Smooth muscle cell (in vitro differentiated cells): ENCODE measurements at regions not wholly inside any gene's neighbourhood (a gene's known extent, or its start where the extent isn't known, plus 50 kb on each side); places are given as distances from the start of the nearest gene placed in this dataset.

ENCODE experiments used
- DNase-seq: peaks from one replicate; lab custom pipeline; 2025; ENCODE audit not compliant: unreplicated experiment; lab: John Stamatoyannopoulos, UW
- H2AFZ ChIP-seq: fragments of 200-600 bp; sonication (generic); 2 replicates; pipeline ENCODE4 v1.6.0; 2016; ENCODE audit warnings: antibody characterized with exemption, low read depth, mild to moderate bottlenecking
- H3F3A ChIP-seq: fragments of 200-600 bp; sonication (generic); 2 replicates; pipeline ENCODE4 v1.6.0; 2017; ENCODE audit warnings: antibody characterized with exemption, low read depth
- H3K27ac ChIP-seq: fragments of 200-600 bp; sonication (generic); 2 replicates; pipeline ENCODE4 v1.5.1; 2016; ENCODE audit warnings: low read depth, mild to moderate bottlenecking
- H3K27me3 ChIP-seq: fragments of 200-600 bp; sonication (generic); 2 replicates; pipeline ENCODE4 v1.6.1; 2016; ENCODE audit warnings: low read depth, mild to moderate bottlenecking
- H3K36me3 ChIP-seq: fragments of 200-600 bp; sonication (generic); 2 replicates; pipeline ENCODE4 v1.5.1; 2016; ENCODE audit warnings: low read depth
- H3K4me1 ChIP-seq: fragments of 200-600 bp; sonication (generic); 2 replicates; pipeline ENCODE4 v1.5.1; 2016; ENCODE audit warnings: low read depth
- H3K4me2 ChIP-seq: fragments of 200-600 bp; sonication (generic); 2 replicates; pipeline ENCODE4 v1.6.0; 2016; ENCODE audit warnings: mild to moderate bottlenecking
- H3K4me3 ChIP-seq: fragments of 200-600 bp; sonication (generic); 2 replicates; pipeline ENCODE4 v1.5.1; 2016; ENCODE audit warnings: mild to moderate bottlenecking
- H3K79me2 ChIP-seq: fragments of 200-600 bp; sonication (generic); 2 replicates; pipeline ENCODE4 v1.6.0; 2016; ENCODE audit warnings: low read depth, mild to moderate bottlenecking
- H3K9ac ChIP-seq: fragments of 200-600 bp; sonication (generic); 2 replicates; pipeline ENCODE4 v1.6.0; 2016; ENCODE audit warnings: low read depth
- H3K9me3 ChIP-seq: fragments of 200-600 bp; sonication (generic); replicated peaks from 2 replicates; pipeline ENCODE4 v1.5.1; 2016; ENCODE audit warnings: low read depth
- H4K20me1 ChIP-seq: fragments of 200-600 bp; sonication (generic); 2 replicates; pipeline ENCODE4 v1.6.0; 2016; ENCODE audit warnings: low read depth
- CTCF ChIP-seq: fragments of 200-600 bp; sonication (generic); IDR thresholded peaks from 2 replicates; pipeline ENCODE4 v1.5.1; 2017; ENCODE audit warnings: borderline replicate concordance, mild to moderate bottlenecking, antibody characterized with exemption; ENCODE audit not compliant: insufficient read depth, poor library complexity, severe bottlenecking
- WGBS: methylation state at CpG from one replicate; pipeline ENCODE4 v1.1.7; 2016; ENCODE audit warnings: low lambda C conversion rate; 5-methylcytosine and 5-hydroxymethylcytosine counted together

- WGBS = 62% methylated on average over 2 of the region's 2 CpGs
- no peak for TF ChIP-seq CTCF
Observed at GRCh38 chr10:118454211-118454610, 112.1 kb upstream of the FAM204A start.

GRCh38 chr10:118452098-118452497 is 110.0 kb upstream of the FAM204A start:
- Histone ChIP-seq H3K9ac (no peak overlapping the region), H4K20me1 (no peaks in the 10 kb centered on the region), H3K9me3 (no peaks in the 10 kb centered on the region), H3K4me2 (no peak overlapping the region), H3F3A (no peaks in the 10 kb centered on the region), H3K36me3 (no peaks in the 10 kb centered on the region), H3K27me3 (peaks cover 30% of the 10 kb centered on the region), H3K4me3 (no peak overlapping the region), H2AFZ (no peak overlapping the region), H3K27ac (no peak overlapping the region), H3K4me1 (peaks cover 4% of the 10 kb centered on the region), H3K79me2 (no peaks in the 10 kb centered on the region)
- no peak for DNase-seq
- no peak for TF ChIP-seq CTCF

More at GRCh38 chr10:118454211-118454610, 112.1 kb upstream of the FAM204A start:
- Histone ChIP-seq H4K20me1 (no peaks in the 10 kb centered on the region), H3K9me3 (no peaks in the 10 kb centered on the region), H3K4me1 (peaks cover 4% of the 10 kb centered on the region), H3K4me2 (no peak overlapping the region), H3K27ac (no peak overlapping the region), H3K36me3 (no peaks in the 10 kb centered on the region), H3K4me3 (no peak overlapping the region), H3K79me2 (no peaks in the 10 kb centered on the region), H3F3A (no peaks in the 10 kb centered on the region), H3K27me3 (peaks cover 19% of the 10 kb centered on the region), H2AFZ (no peak overlapping the region), H3K9ac (no peak overlapping the region)
- DNase-seq = no peak

- Histone ChIP-seq H2AFZ (no peak overlapping the region), H3K9me3 (no peaks in the 10 kb centered on the region), H3K79me2 (no peaks in the 10 kb centered on the region), H3F3A (no peaks in the 10 kb centered on the region), H3K9ac (no peak overlapping the region), H3K36me3 (no peaks in the 10 kb centered on the region), H3K4me2 (no peak overlapping the region), H3K27me3 (peaks cover 31% of the 10 kb centered on the region), H3K27ac (no peak overlapping the region), H4K20me1 (no peaks in the 10 kb centered on the region), H3K4me1 (no peaks in the 10 kb centered on the region), H3K4me3 (no peak overlapping the region)
- 67% methylated on average over 9 of the region's 9 CpGs for WGBS
- TF ChIP-seq CTCF = no peak
- DNase-seq = no peak
Observed at GRCh38 chr10:118449521-118449920, 107.4 kb upstream of the FAM204A start.

- 58% methylated on average over 5 of the region's 5 CpGs for WGBS
- H3K36me3 ChIP-seq = no peaks in the 10 kb centered on the region
- no peak overlapping the region for H3K27ac ChIP-seq
- no peaks in the 10 kb centered on the region for H4K20me1 ChIP-seq
- DNase-seq = no peak
- no peak overlapping the region for H3K4me3 ChIP-seq
- no peaks in the 10 kb centered on the region for H3F3A ChIP-seq
- no peak overlapping the region for H2AFZ ChIP-seq
- TF ChIP-seq CTCF = no peak
- H3K79me2 ChIP-seq = no peaks in the 10 kb centered on the region
- no peak overlapping the region for H3K4me2 ChIP-seq
- peaks cover 31% of the 10 kb centered on the region for H3K27me3 ChIP-seq
- no peak overlapping the region for H3K9ac ChIP-seq
- no peaks in the 10 kb centered on the region for H3K4me1 ChIP-seq
- H3K9me3 ChIP-seq = no peaks in the 10 kb centered on the region
Observed at GRCh38 chr10:118448744-118449143, 106.6 kb upstream of the FAM204A start.
